ENCODE measurements at regions not wholly inside any gene's neighbourhood (a gene's known extent, or its start where the extent isn't known, plus 50 kb on each side); places are given as distances from the start of the nearest gene placed in this dataset.

DNA sequence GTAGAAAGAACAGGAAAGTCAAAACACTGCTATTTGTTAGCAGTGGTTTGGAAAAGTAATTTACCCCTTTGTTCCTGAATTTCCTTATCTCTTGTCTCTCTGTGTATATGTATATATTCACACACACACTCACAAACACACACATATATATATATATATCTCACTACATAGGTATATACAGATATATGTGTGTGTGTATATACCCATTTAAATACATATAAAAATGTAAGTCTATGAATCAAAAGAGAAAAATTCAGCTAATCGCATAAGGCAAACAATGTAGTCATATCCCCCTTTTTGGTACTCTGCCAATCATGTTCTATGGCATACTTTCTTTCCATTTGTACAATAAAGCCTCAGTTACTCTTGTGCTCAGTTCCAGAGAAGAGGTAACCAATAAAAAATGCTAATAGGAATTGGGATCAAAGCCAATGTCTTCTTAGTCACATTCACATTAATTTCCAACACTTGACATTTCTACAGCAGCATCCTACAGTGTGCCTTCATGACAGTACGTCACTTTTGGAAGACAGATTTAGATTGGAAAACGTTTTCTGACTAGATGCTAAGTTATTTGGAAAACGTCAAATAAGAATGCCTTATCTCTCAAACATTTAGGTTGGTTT is 94.6 kb downstream of the MC4R start:
- peaks cover 6% of the 10 kb centered on the region for H3K9me3 ChIP-seq (replicated peaks)
- H3K36me3 ChIP-seq, result no peaks in the 10 kb centered on the region
- intact Hi-C loops (cut with micrococcal nuclease), result no loop called here
- H3K4me3 ChIP-seq, result no peak overlapping the region
- no peak overlapping the region for H3K27ac ChIP-seq (replicated peaks)
- H3K27me3 ChIP-seq (ENCODE audit: low read depth), result no peaks in the 10 kb centered on the region
- no peaks in the 10 kb centered on the region for H3K4me1 ChIP-seq
- TF ChIP-seq CTCF (IDR thresholded peaks at IDR 0.05; ENCODE audit: borderline replicate concordance), result no peak
- DNase-seq, result no peak

DNA sequence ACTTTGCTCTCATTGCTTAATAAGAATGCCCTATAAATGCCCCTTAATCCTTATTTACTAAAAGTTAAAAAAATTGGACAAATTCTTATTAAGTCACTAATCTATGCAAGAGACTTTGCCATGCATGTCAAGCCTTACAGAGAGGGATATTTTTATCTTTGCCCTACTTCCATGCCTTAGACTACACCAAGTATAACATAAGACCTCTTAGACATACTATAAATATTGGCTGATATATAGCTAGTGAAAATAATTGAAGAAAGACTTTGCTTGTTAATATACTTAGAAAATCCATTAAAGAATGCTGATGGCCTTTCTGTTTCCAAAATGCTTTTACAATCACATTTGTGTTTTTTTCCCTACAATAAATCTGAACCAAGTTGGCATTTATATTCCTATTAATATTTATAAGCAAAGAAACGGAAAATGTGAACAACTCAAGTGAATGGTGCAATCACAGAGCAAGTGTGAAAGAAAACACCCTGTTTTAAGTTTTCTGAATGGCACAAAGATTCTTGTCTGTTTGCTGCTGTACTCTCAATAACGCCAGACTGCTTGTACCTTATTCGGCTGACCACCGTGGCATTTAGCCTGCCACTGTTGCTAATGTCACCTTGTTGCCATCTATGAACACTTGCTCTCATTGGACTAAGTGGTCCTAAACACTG is 105.0 kb downstream of the MC4R start:
- intact Hi-C loops (cut with micrococcal nuclease), result no loop called here
- Histone ChIP-seq H3K27ac (replicated peaks) (no peak overlapping the region), H3K4me1 (no peaks in the 10 kb centered on the region), H3K36me3 (no peaks in the 10 kb centered on the region), H3K27me3 (ENCODE audit: low read depth) (no peaks in the 10 kb centered on the region), H3K4me3 (no peak overlapping the region), H3K9me3 (replicated peaks) (peaks cover 26% of the 10 kb centered on the region)
- no peak for DNase-seq
- no peak for TF ChIP-seq CTCF (IDR thresholded peaks at IDR 0.05; ENCODE audit: borderline replicate concordance)

GRCh38 chr18:60266558-60266957 is 106.0 kb downstream of the MC4R start:
- intact Hi-C loops (cut with micrococcal nuclease), result no loop called here
- no peak for DNase-seq

GRCh38 chr18:60259052-60259681 is 113.4 kb downstream of the MC4R start:
- no peaks in the 10 kb centered on the region for H3K4me1 ChIP-seq
- H3K9me3 ChIP-seq (replicated peaks), result no peaks in the 10 kb centered on the region
- DNase-seq, result no peak
- H3K27me3 ChIP-seq (ENCODE audit: low read depth), result no peaks in the 10 kb centered on the region
- H3K27ac ChIP-seq (replicated peaks), result no peak overlapping the region
- H3K4me3 ChIP-seq, result no peak overlapping the region
- intact Hi-C loops (cut with micrococcal nuclease), result no loop called here
- no peaks in the 10 kb centered on the region for H3K36me3 ChIP-seq
- TF ChIP-seq CTCF (IDR thresholded peaks at IDR 0.05; ENCODE audit: borderline replicate concordance), result no peak

More at GRCh38 chr18:60266558-60266957, 106.0 kb downstream of the MC4R start:
- Histone ChIP-seq H3K9me3 (replicated peaks) (peaks cover 16% of the 10 kb centered on the region), H3K27me3 (ENCODE audit: low read depth) (no peaks in the 10 kb centered on the region), H3K4me1 (no peaks in the 10 kb centered on the region), H3K36me3 (no peaks in the 10 kb centered on the region), H3K4me3 (no peak overlapping the region), H3K27ac (replicated peaks) (no peak overlapping the region)
- no peak for TF ChIP-seq CTCF (IDR thresholded peaks at IDR 0.05; ENCODE audit: borderline replicate concordance)

DNA sequence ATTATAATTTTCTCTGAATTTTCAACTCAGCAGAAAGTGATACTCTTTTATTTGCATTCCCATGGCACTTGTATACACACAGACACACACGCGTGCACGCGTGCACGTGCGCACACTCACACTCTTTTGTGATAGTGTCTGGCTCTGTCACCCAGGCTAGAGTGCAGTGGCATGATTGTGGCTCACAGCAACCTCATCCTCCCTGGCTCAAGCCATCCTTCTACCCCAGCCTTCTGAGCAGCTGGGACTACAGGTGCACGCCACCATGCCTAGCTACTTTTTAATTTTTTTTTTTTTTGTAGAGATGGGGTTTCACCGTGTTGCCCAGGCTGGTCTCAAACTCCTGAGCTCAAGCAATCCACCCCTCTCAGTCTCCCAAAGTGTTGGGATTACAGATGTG is 123.2 kb downstream of the MC4R start:
- peaks cover 11% of the 10 kb centered on the region for H3K9me3 ChIP-seq (replicated peaks)
- H3K36me3 ChIP-seq, result no peaks in the 10 kb centered on the region
- no peak for DNase-seq
- intact Hi-C loops (cut with micrococcal nuclease), result no loop called here
- no peak overlapping the region for H3K4me3 ChIP-seq
- H3K27ac ChIP-seq (replicated peaks), result no peak overlapping the region
- H3K27me3 ChIP-seq (ENCODE audit: low read depth), result no peaks in the 10 kb centered on the region
- no peak for TF ChIP-seq CTCF (IDR thresholded peaks at IDR 0.05; ENCODE audit: borderline replicate concordance)
- no peaks in the 10 kb centered on the region for H3K4me1 ChIP-seq

Measured in left ventricle myocardium inferior (tissue), 1 donor.